Glutamatergic neuron (in vitro differentiated cells): ENCODE measurements at regions not wholly inside any gene's neighbourhood (a gene's known extent, or its start where the extent isn't known, plus 50 kb on each side); places are given as distances from the start of the nearest gene placed in this dataset.

Experiments
- DNase-seq: peaks from one replicate; pipeline ENCODE4 v3.0.0; 2022
- H3K27ac Mint-ChIP-seq: one replicate; pipeline ENCODE4 v1.8.0; 2020; ENCODE audit warnings: mild to moderate bottlenecking, mixed read lengths, inconsistent platforms; ENCODE audit not compliant: unreplicated experiment
- H3K27me3 Mint-ChIP-seq: one replicate; pipeline ENCODE4 v1.8.0; 2020; ENCODE audit warnings: mild to moderate bottlenecking, moderate library complexity, mixed read lengths, inconsistent platforms; ENCODE audit not compliant: unreplicated experiment
- H3K36me3 Mint-ChIP-seq: one replicate; pipeline ENCODE4 v1.8.0; 2020; ENCODE audit warnings: mild to moderate bottlenecking, mixed read lengths, inconsistent platforms; ENCODE audit not compliant: unreplicated experiment
- H3K4me1 Mint-ChIP-seq: one replicate; pipeline ENCODE4 v1.8.0; 2020; ENCODE audit warnings: mild to moderate bottlenecking, low read depth, mixed read lengths, inconsistent platforms; ENCODE audit not compliant: unreplicated experiment
- H3K4me3 Mint-ChIP-seq: one replicate; pipeline ENCODE4 v1.8.0; 2020; ENCODE audit warnings: mild to moderate bottlenecking, mixed read lengths, inconsistent platforms; ENCODE audit not compliant: unreplicated experiment
- H3K9me3 Mint-ChIP-seq: one replicate; pipeline ENCODE4 v1.8.0; 2020; ENCODE audit warnings: mild to moderate bottlenecking, moderate library complexity, mixed read lengths, inconsistent platforms; ENCODE audit not compliant: unreplicated experiment
- CTCF ChIP-seq: fragments of 200-600 bp; sonication (generic); IDR thresholded peaks from one replicate; pipeline ENCODE4 v1.5.0; 2021; ENCODE audit not compliant: partially characterized antibody, unreplicated experiment

GRCh38 chr14:101444116-101444515 is 117.2 kb upstream of the DIO3 start:
- no peak for TF ChIP-seq CTCF
- Mint-ChIP-seq H3K27ac (no peak overlapping the region), H3K9me3 (no peaks in the 10 kb centered on the region), H3K36me3 (peaks cover 7% of the 10 kb centered on the region), H3K4me1 (no peaks in the 10 kb centered on the region), H3K27me3 (peaks cover 5% of the 10 kb centered on the region), H3K4me3 (no peak overlapping the region)
- DNase-seq = no peak

- DNase-seq = no peak
- TF ChIP-seq CTCF = no peak
- Mint-ChIP-seq H3K4me1 (no peaks in the 10 kb centered on the region), H3K27me3 (peaks cover 5% of the 10 kb centered on the region), H3K9me3 (no peaks in the 10 kb centered on the region), H3K36me3 (peaks cover 7% of the 10 kb centered on the region), H3K4me3 (no peak overlapping the region), H3K27ac (no peak overlapping the region)
Measured at GRCh38 chr14:101445278-101445677, 116.0 kb upstream of the DIO3 start.

GRCh38 chr14:101446387-101446969 is 114.8 kb upstream of the DIO3 start:
- peaks cover 5% of the 10 kb centered on the region for H3K27me3 Mint-ChIP-seq
- H3K4me3 Mint-ChIP-seq = no peak overlapping the region

GRCh38 chr14:101449114-101449513 is 112.2 kb upstream of the DIO3 start:
- H3K9me3 Mint-ChIP-seq = no peaks in the 10 kb centered on the region
- H3K36me3 Mint-ChIP-seq = peaks cover under 1% of the 10 kb centered on the region
- no peak for TF ChIP-seq CTCF
- H3K27ac Mint-ChIP-seq = no peak overlapping the region
- no peaks in the 10 kb centered on the region for H3K4me1 Mint-ChIP-seq
- H3K27me3 Mint-ChIP-seq = peaks cover 2% of the 10 kb centered on the region
- no peak overlapping the region for H3K4me3 Mint-ChIP-seq
- DNase-seq = no peak

More at GRCh38 chr14:101446387-101446969, 114.8 kb upstream of the DIO3 start:
- Mint-ChIP-seq H3K4me1 (no peaks in the 10 kb centered on the region), H3K27ac (no peak overlapping the region), H3K9me3 (no peaks in the 10 kb centered on the region), H3K36me3 (peaks cover 7% of the 10 kb centered on the region)
- DNase-seq = no peak
- TF ChIP-seq CTCF = no peak

GRCh38 chr14:101451166-101451565 is 110.1 kb upstream of the DIO3 start:
- TF ChIP-seq CTCF = no peak
- Mint-ChIP-seq H3K27ac (no peak overlapping the region), H3K36me3 (peaks cover 5% of the 10 kb centered on the region), H3K9me3 (peaks cover 5% of the 10 kb centered on the region), H3K4me1 (peaks cover 9% of the 10 kb centered on the region), H3K4me3 (no peak overlapping the region), H3K27me3 (peaks cover 7% of the 10 kb centered on the region)
- no peak for DNase-seq
